Endothelial cell of umbilical vein (primary cell): ENCODE measurements at regions not wholly inside any gene's neighbourhood (a gene's known extent, or its start where the extent isn't known, plus 50 kb on each side); places are given as distances from the start of the nearest gene placed in this dataset.

Source experiments
- EZH2 ChIP-seq: IDR thresholded peaks from 2 replicates; pipeline ENCODE4 v1.6.1; 2012; ENCODE audit warnings: borderline replicate concordance, low read depth, mild to moderate bottlenecking, moderate library complexity, low read length, inconsistent platforms; ENCODE audit not compliant: severe bottlenecking
- JUN ChIP-seq: IDR thresholded peaks from 2 replicates; pipeline ENCODE4 v1.6.1; 2011; ENCODE audit warnings: borderline replicate concordance, low read depth; ENCODE audit not compliant: insufficient read length, insufficient read depth
- POLR2A ChIP-seq: IDR thresholded peaks from 2 replicates; pipeline ENCODE4 v1.6.1; 2012; ENCODE audit warnings: low read depth, mild to moderate bottlenecking, control low read depth, low read length
- POLR2AphosphoS5 ChIP-seq: IDR thresholded peaks from 2 replicates; pipeline ENCODE4 v1.6.1; 2012; ENCODE audit warnings: low read depth, mild to moderate bottlenecking, control low read depth, low read length, moderate library complexity; ENCODE audit not compliant: insufficient read depth
- TF ChIP-seq, protein P1 (sequence below), 2 donors: IDR thresholded peaks; 1 replicate in 1 of 2; 2 replicates in 1 of 2; pipeline ENCODE4 v1.5.1; 2011; ENCODE audit warnings: low read length in 2 of 2, mild to moderate bottlenecking in 2 of 2, moderate library complexity in 2 of 2, control low read depth in 1 of 2, inconsistent platforms in 1 of 2, low read depth in 1 of 2; ENCODE audit not compliant: insufficient read depth in 1 of 2; ENCODE audit errors: extremely low read depth in 1 of 2
- TF ChIP-seq, protein P2 (sequence below): IDR thresholded peaks from 2 replicates; pipeline ENCODE4 v1.6.1; 2011; ENCODE audit not compliant: insufficient read depth, insufficient read length

GRCh38 chr12:124502379-124502778 lies 65.0 kb downstream of the NCOR2 start:
- TF ChIP-seq, protein P1, sequence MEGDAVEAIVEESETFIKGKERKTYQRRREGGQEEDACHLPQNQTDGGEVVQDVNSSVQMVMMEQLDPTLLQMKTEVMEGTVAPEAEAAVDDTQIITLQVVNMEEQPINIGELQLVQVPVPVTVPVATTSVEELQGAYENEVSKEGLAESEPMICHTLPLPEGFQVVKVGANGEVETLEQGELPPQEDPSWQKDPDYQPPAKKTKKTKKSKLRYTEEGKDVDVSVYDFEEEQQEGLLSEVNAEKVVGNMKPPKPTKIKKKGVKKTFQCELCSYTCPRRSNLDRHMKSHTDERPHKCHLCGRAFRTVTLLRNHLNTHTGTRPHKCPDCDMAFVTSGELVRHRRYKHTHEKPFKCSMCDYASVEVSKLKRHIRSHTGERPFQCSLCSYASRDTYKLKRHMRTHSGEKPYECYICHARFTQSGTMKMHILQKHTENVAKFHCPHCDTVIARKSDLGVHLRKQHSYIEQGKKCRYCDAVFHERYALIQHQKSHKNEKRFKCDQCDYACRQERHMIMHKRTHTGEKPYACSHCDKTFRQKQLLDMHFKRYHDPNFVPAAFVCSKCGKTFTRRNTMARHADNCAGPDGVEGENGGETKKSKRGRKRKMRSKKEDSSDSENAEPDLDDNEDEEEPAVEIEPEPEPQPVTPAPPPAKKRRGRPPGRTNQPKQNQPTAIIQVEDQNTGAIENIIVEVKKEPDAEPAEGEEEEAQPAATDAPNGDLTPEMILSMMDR (IDR thresholded peaks at IDR 0.05; ENCODE audit: extremely low read depth in 1 of 2, insufficient read depth in 1 of 2, low read depth in 1 of 2, low read length in 2 of 2), result no peak
- TF ChIP-seq POLR2A (no peak), EZH2 (no peak), JUN (no peak), POLR2AphosphoS5 (no peak)
- TF ChIP-seq, protein P2, sequence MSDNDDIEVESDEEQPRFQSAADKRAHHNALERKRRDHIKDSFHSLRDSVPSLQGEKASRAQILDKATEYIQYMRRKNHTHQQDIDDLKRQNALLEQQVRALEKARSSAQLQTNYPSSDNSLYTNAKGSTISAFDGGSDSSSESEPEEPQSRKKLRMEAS, result no peak
